ENCODE measurements at regions not wholly inside any gene's neighbourhood (a gene's known extent, or its start where the extent isn't known, plus 50 kb on each side); places are given as distances from the start of the nearest gene placed in this dataset.

DNA sequence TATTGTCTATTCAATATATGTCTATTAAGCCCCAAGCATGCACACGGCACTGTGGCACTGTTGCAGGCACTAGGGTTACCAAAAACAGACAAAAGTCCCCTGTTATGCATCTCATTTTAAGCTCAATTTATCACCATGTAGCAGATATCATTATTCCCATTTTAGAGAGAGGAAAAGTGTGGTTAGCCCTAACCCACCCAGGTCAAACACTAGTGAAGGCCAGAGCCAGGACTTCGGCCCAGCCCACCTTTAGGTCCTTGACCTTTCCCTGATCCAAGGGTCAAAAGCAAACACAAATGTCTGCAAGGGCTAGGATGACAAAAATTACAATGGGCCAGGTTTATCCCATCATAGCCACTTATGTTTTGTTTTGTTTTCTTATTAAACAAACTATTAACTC, 130.3 kb upstream of the NUDT7 start:
- Histone ChIP-seq H3K23me2 (ENCODE audit: low read depth, low read length) (no peaks in the 10 kb centered on the region), H3K4ac (replicated peaks; ENCODE audit: insufficient read length, low read depth, low read length) (no peak overlapping the region), H4K5ac (ENCODE audit: insufficient read length, low read depth, low read length) (no peak overlapping the region), H3K27ac (ENCODE audit: low read depth, low read length) (no peak overlapping the region), H3K9me3 (ENCODE audit: insufficient read depth in 2 of 2, low read depth in 1 of 2, low read length in 1 of 2) (no peaks in the 10 kb centered on the region), H3K56ac (replicated peaks; ENCODE audit: insufficient read length, low read depth, low read length) (no peak overlapping the region), H2BK20ac (ENCODE audit: low read length) (no peak overlapping the region), H3K4me2 (ENCODE audit: insufficient read depth in 1 of 2, low read depth in 2 of 2, low read length in 2 of 2) (no peak overlapping the region), H2BK5ac (ENCODE audit: low read depth, low read length) (no peak overlapping the region), H3K4me1 (replicated peaks in 1 of 4; ENCODE audit: control insufficient read depth in 3 of 4, insufficient read depth in 4 of 4, low read length in 3 of 4) (peaks cover 0 to 3% (median 0%) of the 10 kb centered on the region in 4 experiments; a peak in 1 of 7 replicates), H2BK12ac (ENCODE audit: low read depth, low read length) (no peak overlapping the region), H4K91ac (replicated peaks; ENCODE audit: insufficient read length, low read length) (no peak overlapping the region), H4K8ac (ENCODE audit: extremely low read depth, insufficient read depth, low read length) (no peak overlapping the region), H3K79me1 (ENCODE audit: low read depth, low read length) (no peaks in the 10 kb centered on the region), H4K20me1 (replicated peaks in 1 of 2; ENCODE audit: control insufficient read depth in 1 of 2, insufficient read depth in 2 of 2, low read length in 2 of 2) (no peaks in the 10 kb centered on the region), H3K9ac (replicated peaks in 1 of 4; ENCODE audit: extremely low read depth in 1 of 4, low read depth in 3 of 4, low read length in 3 of 4) (no peak overlapping the region), H2AK5ac (ENCODE audit: low read depth, low read length) (no peak overlapping the region), H3K18ac (ENCODE audit: extremely low read depth, low read length) (no peak overlapping the region), H3K4me3 (ENCODE audit: extremely low read depth in 1 of 4, insufficient read depth in 2 of 4, low read depth in 3 of 4, low read length in 4 of 4) (no peak overlapping the region), H3K79me2 (ENCODE audit: control insufficient read depth in 1 of 2, insufficient read depth in 2 of 2, low read length in 2 of 2) (no peaks in the 10 kb centered on the region), H3K23ac (ENCODE audit: insufficient read length) (no peak overlapping the region), H2AFZ (ENCODE audit: low read length) (no peak overlapping the region), H2BK120ac (replicated peaks; ENCODE audit: low read depth, low read length) (no peak overlapping the region), H2BK15ac (ENCODE audit: low read length) (no peak overlapping the region), H3K36me3 (ENCODE audit: control insufficient read depth in 2 of 4, insufficient read depth in 4 of 4, low read length in 3 of 4) (no peaks in the 10 kb centered on the region), H3K14ac (ENCODE audit: insufficient read length) (no peak overlapping the region), H3K27me3 (replicated peaks in 1 of 4; ENCODE audit: control insufficient read depth in 3 of 4, extremely low read depth in 1 of 4, insufficient read depth in 3 of 4, low read length in 3 of 4) (no peaks in the 10 kb centered on the region)
- 76% methylated on average over 2 of the region's 2 CpGs; no CpG with 5 or more reads in 1 of the 2 experiments for WGBS, 2 experiments (ENCODE audit: extremely low coverage in 1 of 2, insufficient coverage in 1 of 2, insufficient read length in 1 of 2, insufficient replicate concordance in 2 of 2, low coverage in 1 of 2, low lambda C conversion rate in 2 of 2, missing lambda C conversion rate in 1 of 2)
- ChIA-PET POLR2A (ENCODE audit: partially characterized antibody) (no interaction called here), CTCF (ENCODE audit: partially characterized antibody) (interaction anchor here (0.6 to 1.5 kb wide), 9 partner anchors 7 to 484 kb away, joined by 3 to 6 read pairs (median 3); no protein-coding TSS in a partner anchor)
- FAIRE-seq (no peak), DNase-seq (ENCODE audit: low read depth in 1 of 2, low spot score in 2 of 2) (no peak)
- no peak for TF ChIP-seq RFX5 (IDR thresholded peaks at IDR 0.05; ENCODE audit: borderline replicate concordance, low read depth, low read length)
- TF ChIP-seq ASH2L (IDR thresholded peaks at IDR 0.05; ENCODE audit: low read length) = no peak
- TF ChIP-seq SUZ12 (IDR thresholded peaks at IDR 0.05; ENCODE audit: low read length) = no peak
- TF ChIP-seq SIN3A (conservative IDR thresholded peaks at IDR 0.05 in 1 of 2, IDR thresholded peaks at IDR 0.05 in 1 of 2; ENCODE audit: low read depth in 1 of 2, low read length in 2 of 2) = no peak
- TF ChIP-seq RBBP5 (IDR thresholded peaks at IDR 0.05; ENCODE audit: borderline replicate concordance, low read depth, low read length) = no peak
- TF ChIP-seq NANOG (IDR thresholded peaks at IDR 0.05; ENCODE audit: insufficient read depth, low read depth, low read length, poor library complexity, severe bottlenecking) = no peak
- TF ChIP-seq ZNF274 (IDR thresholded peaks at IDR 0.05; ENCODE audit: borderline replicate concordance, extremely low read depth, low read length) = no peak
- TF ChIP-seq SIX5 (IDR thresholded peaks at IDR 0.05; ENCODE audit: low read depth, low read length) = no peak
- TF ChIP-seq YY1 (IDR thresholded peaks at IDR 0.05; ENCODE audit: low read depth, low read length) = no peak
- TF ChIP-seq KDM4A (IDR thresholded peaks at IDR 0.05; ENCODE audit: low read depth, low read length, severe bottlenecking) = no peak
- TF ChIP-seq CEBPB (IDR thresholded peaks at IDR 0.05; ENCODE audit: low read depth, low read length) = no peak
- TF ChIP-seq, protein P1, sequence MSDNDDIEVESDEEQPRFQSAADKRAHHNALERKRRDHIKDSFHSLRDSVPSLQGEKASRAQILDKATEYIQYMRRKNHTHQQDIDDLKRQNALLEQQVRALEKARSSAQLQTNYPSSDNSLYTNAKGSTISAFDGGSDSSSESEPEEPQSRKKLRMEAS (IDR thresholded peaks at IDR 0.05) = no peak

Measured in H1 (cell line).